Panc1 (cell line): ENCODE measurements at regions not wholly inside any gene's neighbourhood (a gene's known extent, or its start where the extent isn't known, plus 50 kb on each side); places are given as distances from the start of the nearest gene placed in this dataset.

ENCODE experiments used
- ATAC-seq: fragments of 200-7000 bp; cut with Tn5 transposase; 2 replicates; pipeline ENCODE4 v1.9.1; 2020; ENCODE audit warnings: mild to moderate bottlenecking, moderate library complexity
- BruUV-seq: library from RNA; stranded (reverse); fragments of 400-500 nt; replicated peaks from 2 replicates; lab custom pipeline; 2021; lab: Mats Ljungman, UMichigan
- CTCF ChIA-PET: fragments of 300-600 bp; sonication (Branson Sonifier 250); formaldehyde crosslinking; loops from one replicate; lab custom pipeline; 2022; ENCODE audit warnings: antibody characterized with exemption; lab: Charles Lee
- POLR2A ChIA-PET: fragments of 300-600 bp; sonication (Branson Sonifier 250); formaldehyde crosslinking; loops from one replicate; lab custom pipeline; 2022; ENCODE audit warnings: antibody characterized with exemption; lab: Charles Lee
- DNase-seq: peaks from one replicate; pipeline ENCODE4 v3.0.0-alpha.2; 2010; ENCODE audit warnings: low read depth, low spot score
- H3K27ac ChIP-seq: 2 replicates; pipeline ENCODE4 v1.5.1; 2011; ENCODE audit warnings: mild to moderate bottlenecking, low read length, inconsistent platforms
- H3K27me3 ChIP-seq: fragments of 200-500 bp; sonication (Bioruptor generic); 2 replicates; pipeline ENCODE4 v1.6.0; 2014; ENCODE audit warnings: low read length, inconsistent platforms; ENCODE audit not compliant: control insufficient read depth, insufficient read depth
- H3K36me3 ChIP-seq: fragments of 200-500 bp; sonication (Bioruptor generic); 2 replicates; pipeline ENCODE4 v1.5.1; 2014; ENCODE audit warnings: inconsistent platforms, mild to moderate bottlenecking, low read length, moderate library complexity; ENCODE audit not compliant: control insufficient read depth, insufficient read depth
- H3K4me1 ChIP-seq: 2 replicates; pipeline ENCODE4 v1.5.1; 2011; ENCODE audit warnings: inconsistent platforms, mild to moderate bottlenecking, low read length, moderate library complexity; ENCODE audit not compliant: control insufficient read depth, insufficient read depth
- H3K4me3 ChIP-seq, 2 experiments: 2 replicates each; pipeline ENCODE4 v1.5.1; 2011 to 2012; ENCODE audit warnings: low read depth in 2 of 2, low read length in 2 of 2, mild to moderate bottlenecking in 2 of 2, inconsistent platforms in 1 of 2, moderate library complexity in 1 of 2
- H3K9me3 ChIP-seq: fragments of 200-500 bp; sonication (Bioruptor generic); 2 replicates; pipeline ENCODE4 v1.5.1; 2014; ENCODE audit warnings: low read depth, mild to moderate bottlenecking, inconsistent platforms, low read length, moderate library complexity; ENCODE audit not compliant: control insufficient read depth, insufficient read depth
- POLR2AphosphoS5 ChIP-seq: IDR thresholded peaks from 2 replicates; pipeline ENCODE4 v1.6.1; 2012; ENCODE audit warnings: mild to moderate bottlenecking, low read depth, low read length, moderate library complexity
- SIN3A ChIP-seq: IDR thresholded peaks from 2 replicates; pipeline ENCODE4 v1.6.1; 2012; ENCODE audit warnings: low read depth, mild to moderate bottlenecking, low read length, moderate library complexity, borderline replicate concordance; ENCODE audit not compliant: insufficient read depth
- TCF7L2 ChIP-seq: IDR thresholded peaks from 2 replicates; pipeline ENCODE4 v1.6.1; 2011; ENCODE audit warnings: mild to moderate bottlenecking, low read depth, low read length, inconsistent platforms
- in situ Hi-C: cut with HindIII; loops from 2 replicates; pipeline ENCODE4 v1.10.0; 2016; ENCODE audit warnings: low sequenced_read_pairs, low pct_unique_long_range_greater_than_20kb
- intact Hi-C: fragments of 100-400 bp; cut with micrococcal nuclease; formaldehyde crosslinking; loops from one replicate; pipeline ENCODE4 v1.10.0; 2022; ENCODE audit not compliant: unreplicated experiment
- TF ChIP-seq, protein P1 (sequence below), 2 experiments: IDR thresholded peaks; 2 replicates each; pipeline ENCODE4 v1.6.1; 2011 to 2012; ENCODE audit warnings: low read depth in 2 of 2, control low read depth in 1 of 2, low read length in 1 of 2, mild to moderate bottlenecking in 1 of 2, moderate library complexity in 1 of 2; ENCODE audit not compliant: insufficient read depth in 1 of 2
- TF ChIP-seq, protein P2 (sequence below): fragments of 450-650 bp; IDR thresholded peaks from 2 replicates; pipeline ENCODE4 v1.5.1; 2017; ENCODE audit warnings: mild to moderate bottlenecking

DNA sequence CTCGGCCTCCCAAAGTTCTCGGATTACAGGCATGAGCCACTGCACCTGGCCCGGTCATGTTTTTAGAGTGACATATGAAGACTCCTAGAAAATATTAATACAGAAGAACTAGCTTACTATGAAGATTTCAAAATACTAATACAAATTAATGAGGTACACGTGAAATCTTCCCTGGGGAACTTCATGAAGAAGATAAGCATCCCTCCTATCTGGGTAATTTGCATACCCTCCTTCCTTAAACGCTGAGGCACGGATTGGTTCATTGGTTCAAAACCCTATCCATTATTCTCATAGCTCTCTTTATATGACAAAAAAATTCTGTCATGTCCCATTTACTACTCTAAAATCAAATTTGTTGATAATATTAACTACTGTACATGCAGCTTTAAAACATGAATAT is 224.8 kb upstream of the KLF14 start:
- no peak for DNase-seq
- Histone ChIP-seq H3K9me3 (no peaks in the 10 kb centered on the region), H3K36me3 (peaks cover 4% of the 10 kb centered on the region; the same call in 1 of the 2 replicates), H3K27me3 (no peaks in the 10 kb centered on the region), H3K4me1 (peaks cover 48% of the 10 kb centered on the region), H3K4me3 (peak overlapping the region; percentile 45 to 63), H3K27ac (peak overlapping the region; percentile 99; the same call in 1 of the 2 replicates)
- TF ChIP-seq, protein P1, sequence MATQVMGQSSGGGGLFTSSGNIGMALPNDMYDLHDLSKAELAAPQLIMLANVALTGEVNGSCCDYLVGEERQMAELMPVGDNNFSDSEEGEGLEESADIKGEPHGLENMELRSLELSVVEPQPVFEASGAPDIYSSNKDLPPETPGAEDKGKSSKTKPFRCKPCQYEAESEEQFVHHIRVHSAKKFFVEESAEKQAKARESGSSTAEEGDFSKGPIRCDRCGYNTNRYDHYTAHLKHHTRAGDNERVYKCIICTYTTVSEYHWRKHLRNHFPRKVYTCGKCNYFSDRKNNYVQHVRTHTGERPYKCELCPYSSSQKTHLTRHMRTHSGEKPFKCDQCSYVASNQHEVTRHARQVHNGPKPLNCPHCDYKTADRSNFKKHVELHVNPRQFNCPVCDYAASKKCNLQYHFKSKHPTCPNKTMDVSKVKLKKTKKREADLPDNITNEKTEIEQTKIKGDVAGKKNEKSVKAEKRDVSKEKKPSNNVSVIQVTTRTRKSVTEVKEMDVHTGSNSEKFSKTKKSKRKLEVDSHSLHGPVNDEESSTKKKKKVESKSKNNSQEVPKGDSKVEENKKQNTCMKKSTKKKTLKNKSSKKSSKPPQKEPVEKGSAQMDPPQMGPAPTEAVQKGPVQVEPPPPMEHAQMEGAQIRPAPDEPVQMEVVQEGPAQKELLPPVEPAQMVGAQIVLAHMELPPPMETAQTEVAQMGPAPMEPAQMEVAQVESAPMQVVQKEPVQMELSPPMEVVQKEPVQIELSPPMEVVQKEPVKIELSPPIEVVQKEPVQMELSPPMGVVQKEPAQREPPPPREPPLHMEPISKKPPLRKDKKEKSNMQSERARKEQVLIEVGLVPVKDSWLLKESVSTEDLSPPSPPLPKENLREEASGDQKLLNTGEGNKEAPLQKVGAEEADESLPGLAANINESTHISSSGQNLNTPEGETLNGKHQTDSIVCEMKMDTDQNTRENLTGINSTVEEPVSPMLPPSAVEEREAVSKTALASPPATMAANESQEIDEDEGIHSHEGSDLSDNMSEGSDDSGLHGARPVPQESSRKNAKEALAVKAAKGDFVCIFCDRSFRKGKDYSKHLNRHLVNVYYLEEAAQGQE (IDR thresholded peaks at IDR 0.05; ENCODE audit: insufficient read depth in 1 of 2, low read depth in 2 of 2, low read length in 1 of 2): no peak
- TF ChIP-seq SIN3A (no peak), TCF7L2 (no peak), POLR2AphosphoS5 (no peak)
- TF ChIP-seq, protein P2, sequence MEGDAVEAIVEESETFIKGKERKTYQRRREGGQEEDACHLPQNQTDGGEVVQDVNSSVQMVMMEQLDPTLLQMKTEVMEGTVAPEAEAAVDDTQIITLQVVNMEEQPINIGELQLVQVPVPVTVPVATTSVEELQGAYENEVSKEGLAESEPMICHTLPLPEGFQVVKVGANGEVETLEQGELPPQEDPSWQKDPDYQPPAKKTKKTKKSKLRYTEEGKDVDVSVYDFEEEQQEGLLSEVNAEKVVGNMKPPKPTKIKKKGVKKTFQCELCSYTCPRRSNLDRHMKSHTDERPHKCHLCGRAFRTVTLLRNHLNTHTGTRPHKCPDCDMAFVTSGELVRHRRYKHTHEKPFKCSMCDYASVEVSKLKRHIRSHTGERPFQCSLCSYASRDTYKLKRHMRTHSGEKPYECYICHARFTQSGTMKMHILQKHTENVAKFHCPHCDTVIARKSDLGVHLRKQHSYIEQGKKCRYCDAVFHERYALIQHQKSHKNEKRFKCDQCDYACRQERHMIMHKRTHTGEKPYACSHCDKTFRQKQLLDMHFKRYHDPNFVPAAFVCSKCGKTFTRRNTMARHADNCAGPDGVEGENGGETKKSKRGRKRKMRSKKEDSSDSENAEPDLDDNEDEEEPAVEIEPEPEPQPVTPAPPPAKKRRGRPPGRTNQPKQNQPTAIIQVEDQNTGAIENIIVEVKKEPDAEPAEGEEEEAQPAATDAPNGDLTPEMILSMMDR: no peak
- ATAC-seq: no peak
- BruUV-seq: no TSS peak
- in situ Hi-C loops: no loop called here
- CTCF ChIA-PET: interaction anchor here (0.6 to 1.3 kb wide), 2 partner anchors 41 to 54 kb away, joined by 3 read pairs; no protein-coding TSS in a partner anchor
- POLR2A ChIA-PET: interaction anchor here (0.6 kb wide), 1 partner anchor 187 kb away, joined by 3 read pairs; no protein-coding TSS in a partner anchor
- intact Hi-C loops: no loop called here

DNA sequence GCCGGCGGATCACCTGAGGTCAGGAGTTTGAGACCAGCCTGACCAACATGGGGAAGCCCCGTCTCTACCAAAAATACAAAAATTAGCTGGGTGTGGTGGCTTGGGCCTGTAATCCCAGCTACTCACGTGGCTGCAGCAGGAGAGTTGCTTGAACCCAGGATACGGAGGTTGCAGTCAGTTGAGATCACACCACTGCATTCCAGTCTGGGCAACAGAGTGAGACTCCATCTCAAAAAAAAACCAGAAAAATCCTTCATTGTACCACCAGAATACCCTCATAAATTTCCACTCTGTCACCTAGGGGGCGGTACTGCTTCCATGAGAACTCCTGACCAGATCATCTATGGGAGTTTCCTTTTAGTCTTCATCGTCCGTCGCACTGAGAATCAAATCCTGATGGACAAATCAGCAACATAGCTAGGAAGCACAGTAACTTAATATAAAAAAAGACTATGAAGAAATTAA is 225.8 kb upstream of the KLF14 start:
- ChIA-PET POLR2A (interaction anchor here (0.5 to 1.1 kb wide), 4 partner anchors 13 to 150 kb away, joined by 3 to 9 read pairs (median 4); no protein-coding TSS in a partner anchor), CTCF (interaction anchor here (0.6 to 1.4 kb wide), 5 partner anchors 11 to 66 kb away, joined by 3 to 7 read pairs (median 5); no protein-coding TSS in a partner anchor)
- TF ChIP-seq, protein P2: peak; percentile 84
- TF ChIP-seq SIN3A: no peak
- DNase-seq (no peak), ATAC-seq (peak; percentile 70)
- H3K9me3 ChIP-seq: no peaks in the 10 kb centered on the region
- in situ Hi-C loops (no loop called here), intact Hi-C loops (loop anchor here (5.0 kb wide), 1 partner anchor 83 kb away; no protein-coding TSS in a partner anchor)
- peak overlapping the region; percentile 63 to 77 for H3K4me3 ChIP-seq
- H3K27me3 ChIP-seq: no peaks in the 10 kb centered on the region
- H3K36me3 ChIP-seq: peaks cover 4% of the 10 kb centered on the region; the same call in 1 of the 2 replicates
- peaks cover 48% of the 10 kb centered on the region for H3K4me1 ChIP-seq
- no TSS peak for BruUV-seq
- peak overlapping the region; percentile 99 for H3K27ac ChIP-seq
